Pons (tissue), 1 donor: ENCODE measurements at regions not wholly inside any gene's neighbourhood (a gene's known extent, or its start where the extent isn't known, plus 50 kb on each side); places are given as distances from the start of the nearest gene placed in this dataset.
"Not testable (repeated sequence)": the region's sequence is repeated elsewhere in the genome, so short reads cannot be mapped to it uniquely, and the experiment has no call there.

Experiments used
- DNase-seq: peaks from one replicate; pipeline ENCODE4 v3.0.0-alpha.2; 2016; ENCODE audit warnings: low spot score

- peak; percentile 36 for DNase-seq
Measured at GRCh38 chr11:112650527-112650926, 310.7 kb upstream of the NCAM1 start.

DNA sequence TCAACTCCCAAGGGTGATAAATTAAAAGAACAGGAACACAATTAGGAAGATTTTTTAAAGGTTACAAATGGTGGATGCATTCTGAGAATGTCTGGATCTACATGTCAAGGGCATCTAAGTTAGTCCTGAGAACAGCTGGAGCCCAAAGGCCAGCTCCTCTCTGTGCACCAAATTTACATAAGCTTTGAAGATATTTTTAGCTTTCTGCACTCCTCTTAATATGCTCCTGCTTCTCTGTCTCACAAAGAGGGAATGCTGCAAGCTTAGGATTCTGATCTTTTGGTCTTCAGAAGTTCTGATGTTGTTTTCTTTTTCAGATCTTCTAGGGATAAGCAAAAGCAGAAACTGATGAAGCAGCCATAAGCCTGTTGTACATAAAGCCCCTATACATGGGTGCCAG is 309.8 kb upstream of the NCAM1 start:
- DNase-seq: no peak

- no peak for DNase-seq
Measured at GRCh38 chr11:112652786-112653390, 308.3 kb upstream of the NCAM1 start.

- peak; percentile 93 for DNase-seq
Measured at GRCh38 chr11:112655371-112655770, 305.8 kb upstream of the NCAM1 start.

DNA sequence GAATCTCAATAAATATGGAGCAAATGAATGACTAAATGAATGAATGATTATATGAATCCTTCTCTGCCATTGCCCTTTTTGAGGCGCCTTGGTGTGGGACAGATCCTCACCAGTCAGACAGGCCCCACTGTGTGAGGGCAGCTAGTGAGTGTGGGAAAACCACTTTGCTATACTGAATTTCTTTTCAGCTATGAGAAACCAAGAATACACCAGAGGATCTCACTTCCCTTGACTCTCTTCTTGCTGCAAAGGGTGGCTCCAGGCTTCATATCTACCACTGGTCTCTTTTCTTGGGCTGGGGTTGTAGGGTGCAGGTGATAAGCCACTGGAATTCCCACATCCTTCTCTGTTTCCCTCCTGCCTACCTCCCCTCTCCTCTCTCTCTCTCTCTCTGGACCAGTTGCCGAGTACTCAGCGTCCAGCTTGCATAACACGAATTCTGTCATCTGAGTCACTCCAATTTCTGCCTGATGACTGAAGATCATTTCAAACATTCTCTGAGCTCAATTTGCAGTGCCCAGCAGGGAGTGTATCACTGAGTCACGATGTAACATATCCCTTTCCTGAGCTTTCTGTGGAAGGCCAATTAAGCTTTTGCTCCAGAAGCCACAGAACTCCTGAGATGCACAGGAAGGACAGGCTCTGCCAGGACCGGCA is 304.3 kb upstream of the NCAM1 start:
- DNase-seq: peak; percentile 32

DNA sequence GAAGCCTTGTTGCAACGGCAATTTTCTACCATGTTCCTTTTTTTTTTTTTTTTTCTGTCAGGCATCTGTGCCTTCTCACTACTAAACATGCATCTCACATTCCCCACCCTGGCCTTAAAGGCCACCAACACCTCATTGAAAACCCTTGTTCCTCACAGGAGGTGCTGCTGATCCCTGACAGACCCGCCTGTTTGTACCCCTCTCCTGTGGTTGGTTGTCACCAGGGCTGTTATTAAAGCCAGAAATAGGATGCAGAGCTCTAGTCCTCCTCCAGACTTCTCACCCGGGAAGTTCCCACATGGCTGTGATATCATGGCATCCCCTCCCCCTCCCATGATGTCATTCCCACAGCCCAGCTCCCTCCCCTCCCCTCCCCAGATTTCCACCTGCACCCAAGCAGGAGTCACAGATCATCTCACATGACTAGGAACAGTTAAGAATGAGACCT is 302.8 kb upstream of the NCAM1 start:
- DNase-seq: no peak

GRCh38 chr11:112661146-112661545 is 300.1 kb upstream of the NCAM1 start:
- no peak for DNase-seq

DNA sequence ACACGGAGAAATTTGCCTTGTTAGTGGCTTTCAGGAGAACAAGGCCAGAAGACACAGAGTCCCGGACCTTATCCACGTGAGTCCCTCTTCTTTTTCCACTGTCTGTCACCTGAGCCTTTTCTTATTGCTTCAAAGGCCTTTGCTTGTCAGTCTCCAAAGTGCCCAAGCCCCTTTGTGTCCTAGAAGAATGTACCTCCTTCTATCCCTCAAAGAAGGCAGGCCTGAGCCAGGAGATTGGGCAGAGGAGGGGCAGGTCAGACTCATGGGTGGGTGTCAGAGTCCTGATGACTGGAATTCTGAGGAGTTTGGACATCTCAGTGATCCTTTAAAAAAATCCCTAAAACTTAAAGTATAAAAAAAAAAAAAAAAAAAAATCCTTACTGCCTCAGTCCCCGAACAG is 299.6 kb upstream of the NCAM1 start:
- DNase-seq: no peak

DNA sequence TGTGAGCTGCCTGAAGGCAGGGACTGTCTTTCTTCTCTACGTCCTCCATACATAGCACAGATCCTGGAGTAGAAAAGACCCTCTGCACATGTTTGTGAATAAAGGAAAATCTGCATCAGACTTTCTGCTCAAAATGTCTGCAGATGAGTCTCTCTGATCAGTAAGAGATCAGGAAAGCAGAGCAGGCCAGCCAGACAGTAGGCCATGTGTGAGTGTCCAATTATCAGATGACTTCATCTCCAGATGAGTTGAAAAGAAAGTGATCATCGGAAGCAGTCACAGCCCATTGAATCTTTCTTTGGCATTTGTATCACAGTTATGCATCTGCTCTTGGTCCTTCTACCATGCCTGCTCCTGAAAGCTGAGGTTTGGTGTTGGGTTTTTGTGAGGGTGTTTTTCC is 298.7 kb upstream of the NCAM1 start:
- DNase-seq: no peak

GRCh38 chr11:112663947-112664634 is 297.1 kb upstream of the NCAM1 start:
- no peak for DNase-seq

GRCh38 chr11:112665291-112665690 is 295.9 kb upstream of the NCAM1 start:
- peak; percentile 37 for DNase-seq

DNA sequence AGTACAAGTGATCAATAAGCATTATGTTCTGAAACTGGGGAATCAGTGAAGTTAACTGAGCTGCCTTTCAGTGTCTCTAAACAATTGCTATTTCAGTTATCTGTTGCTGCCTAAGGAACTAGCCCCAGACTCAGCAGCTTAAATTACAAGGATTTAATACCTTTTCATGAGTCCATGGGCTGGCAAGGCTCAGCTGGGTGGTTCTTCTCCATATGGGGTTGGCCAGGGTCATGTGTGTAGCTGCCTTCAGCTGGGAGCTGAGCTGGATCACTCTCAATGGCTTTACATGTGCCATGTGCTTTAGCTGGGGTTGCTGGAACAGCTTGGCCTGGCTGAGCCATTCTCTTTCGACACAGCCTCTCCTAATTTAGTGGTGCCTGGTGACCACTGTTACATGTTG is 295.0 kb upstream of the NCAM1 start:
- DNase-seq: no peak

DNA sequence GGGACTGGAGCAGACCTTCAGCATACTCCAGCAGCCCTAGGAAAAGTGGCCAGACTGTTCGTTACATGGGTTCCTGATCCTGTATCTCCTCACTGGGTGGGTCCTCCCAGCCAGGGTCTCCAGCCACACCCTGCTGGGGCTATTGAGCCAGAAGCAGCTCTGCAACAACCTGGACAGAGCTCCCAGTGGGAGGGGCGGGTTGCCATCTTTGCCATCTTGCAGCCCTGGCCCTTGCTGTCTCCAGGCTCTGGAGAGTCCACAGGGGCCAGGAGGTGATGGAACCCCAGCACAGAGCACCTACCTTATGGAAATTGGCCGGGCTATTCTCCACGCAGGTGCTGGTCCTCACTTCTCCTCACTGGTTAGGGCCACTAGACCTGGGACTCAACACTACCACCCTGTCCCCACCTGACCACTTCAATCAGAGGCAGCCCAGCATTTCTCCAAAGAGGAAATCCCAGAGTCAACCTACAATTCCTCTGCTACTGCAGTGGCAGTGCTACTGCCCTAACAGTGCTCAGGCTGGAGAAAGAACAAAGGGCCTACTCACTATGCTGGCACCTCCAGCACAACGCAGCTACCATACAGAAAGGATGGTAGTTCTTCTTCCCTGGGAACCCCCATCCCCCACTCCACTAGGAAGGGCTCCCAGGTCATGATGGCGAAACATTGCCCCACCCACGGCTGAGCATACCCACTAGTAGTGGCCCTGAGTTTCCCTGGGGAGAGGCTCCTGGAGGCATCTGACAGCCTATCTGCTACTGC is 290.2 kb upstream of the NCAM1 start:
- DNase-seq: peak; percentile 84

GRCh38 chr11:112673401-112673800 is 287.8 kb upstream of the NCAM1 start:
- not testable (repeated sequence) for DNase-seq

- no peak for DNase-seq
Measured at GRCh38 chr11:112685111-112685510, 276.1 kb upstream of the NCAM1 start.

- DNase-seq: no peak
Measured at GRCh38 chr11:112689851-112690250, 271.4 kb upstream of the NCAM1 start.

- DNase-seq: no peak
Measured at GRCh38 chr11:112693781-112694180, 267.4 kb upstream of the NCAM1 start.

DNA sequence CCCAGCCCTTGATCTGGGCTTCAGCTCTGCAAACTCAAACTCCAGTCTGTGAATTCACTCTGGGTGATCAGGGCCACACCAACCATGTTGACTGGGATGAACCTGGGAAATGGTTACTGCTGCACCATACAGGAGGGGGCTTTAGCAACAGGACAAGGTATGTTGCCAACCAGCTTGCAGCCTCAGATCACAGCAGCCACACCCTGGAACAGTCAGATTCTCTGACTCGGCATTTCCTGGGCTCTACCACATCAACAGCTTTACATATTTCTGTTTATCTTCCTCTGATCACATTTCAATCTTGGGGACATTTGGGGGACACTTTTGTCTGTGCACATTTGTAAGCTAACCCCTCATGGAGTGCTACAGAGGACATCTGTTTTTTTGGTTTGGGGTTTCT is 267.0 kb upstream of the NCAM1 start:
- DNase-seq: no peak

DNA sequence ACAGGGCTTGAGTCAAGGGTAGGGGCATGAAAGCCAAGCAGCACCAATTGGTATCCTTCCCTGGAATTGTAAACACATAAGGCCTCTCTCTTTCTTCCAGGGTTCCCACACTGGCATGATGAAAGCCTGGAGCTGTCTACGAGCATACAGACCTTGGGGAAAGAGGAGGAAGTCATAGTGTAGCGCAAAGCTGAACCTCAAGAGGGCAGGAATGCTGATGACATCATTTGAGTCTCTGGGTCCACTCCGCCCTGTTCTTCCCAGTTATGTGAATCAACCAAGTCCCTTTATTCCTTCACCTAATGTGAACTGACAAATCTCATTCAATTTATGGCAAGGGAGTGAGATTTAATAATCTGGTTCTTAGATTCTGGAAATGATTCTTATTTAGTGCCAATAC is 266.4 kb upstream of the NCAM1 start:
- no peak for DNase-seq

- DNase-seq: peak; percentile 98
Measured at GRCh38 chr11:112697391-112698178, 263.6 kb upstream of the NCAM1 start.

- no peak for DNase-seq
Measured at GRCh38 chr11:112705148-112705547, 256.1 kb upstream of the NCAM1 start.

GRCh38 chr11:112706863-112707262 is 254.4 kb upstream of the NCAM1 start:
- no peak for DNase-seq
